ENCODE measurements at regions not wholly inside any gene's neighbourhood (a gene's known extent, or its start where the extent isn't known, plus 50 kb on each side); places are given as distances from the start of the nearest gene placed in this dataset.

DNA sequence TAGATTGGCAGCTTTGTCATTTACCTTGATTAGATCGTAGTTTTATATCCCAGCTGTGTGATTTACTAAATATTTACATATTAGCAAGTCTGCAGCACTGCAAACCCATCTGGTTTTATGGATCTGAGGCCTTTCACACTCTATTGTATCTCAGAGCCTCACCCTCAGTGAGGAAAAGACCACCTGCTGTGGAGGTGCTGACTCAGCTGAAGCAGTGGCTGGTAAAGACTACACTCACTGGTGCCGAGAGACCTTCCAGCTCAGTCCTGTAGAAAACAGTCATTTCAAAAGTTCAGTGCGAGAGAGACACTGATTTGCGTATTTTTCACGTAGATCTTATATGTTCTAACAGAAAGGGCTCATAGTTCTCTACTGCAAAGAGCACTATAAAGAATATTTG, 307.8 kb upstream of the TPM1 start:
- peaks cover 17 to 60% (median 55%) of the 10 kb centered on the region in 4 donors for H3K36me3 ChIP-seq
- H3K9me3 ChIP-seq, result no peaks in the 10 kb centered on the region
- TF ChIP-seq POLR2AphosphoS5 (IDR thresholded peaks at IDR 0.05) (no peak), EP300 (IDR thresholded peaks at IDR 0.05) (no peak), CTCF (IDR thresholded peaks at IDR 0.05) (no peak), POLR2A (IDR thresholded peaks at IDR 0.05) (no peak)
- intact Hi-C loops (cut with DNase I; ENCODE audit: low total_unique reads), result no loop called here
- H3K4me3 ChIP-seq, result no peak overlapping the region
- DNase-seq, result no peak
- no peaks in the 10 kb centered on the region for H3K4me1 ChIP-seq
- H3K27me3 ChIP-seq, result no peaks in the 10 kb centered on the region
- H3K27ac ChIP-seq, result no peak overlapping the region
- 80 to 87% (median 80%) methylated on average over 5 of the region's 5 CpGs for WGBS, 5 donors

DNA sequence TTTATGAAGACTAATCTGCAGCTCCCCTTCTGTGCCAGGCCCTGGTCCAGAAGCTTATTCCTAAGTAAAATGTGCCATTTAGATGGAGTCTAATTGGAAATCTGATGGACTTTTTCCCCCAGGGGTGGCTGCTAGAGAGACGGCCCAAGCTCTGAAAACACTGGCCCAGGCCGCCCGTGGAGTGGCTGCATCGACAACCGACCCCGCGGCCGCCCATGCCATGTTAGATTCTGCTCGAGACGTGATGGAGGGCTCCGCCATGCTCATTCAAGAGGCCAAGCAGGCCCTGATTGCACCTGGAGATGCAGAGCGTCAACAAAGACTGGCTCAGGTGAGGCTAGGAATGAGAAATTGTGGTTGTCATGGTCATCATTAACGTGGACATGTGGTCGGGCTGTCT, 305.8 kb upstream of the TPM1 start:
- TF ChIP-seq POLR2AphosphoS5 (IDR thresholded peaks at IDR 0.05) (no peak), POLR2A (IDR thresholded peaks at IDR 0.05) (no peak), EP300 (IDR thresholded peaks at IDR 0.05) (no peak), CTCF (IDR thresholded peaks at IDR 0.05) (no peak)
- Histone ChIP-seq H3K9me3 (no peaks in the 10 kb centered on the region), H3K4me1 (peaks cover 0 to 6% (median 3%) of the 10 kb centered on the region in 4 donors), H3K27me3 (no peaks in the 10 kb centered on the region), H3K36me3 (peaks cover 17 to 64% (median 63%) of the 10 kb centered on the region in 4 donors), H3K4me3 (no peak overlapping the region), H3K27ac (no peak overlapping the region)
- intact Hi-C loops (cut with DNase I; ENCODE audit: low total_unique reads), result no loop called here
- DNase-seq, result no peak
- WGBS, 5 donors, result 96% methylated on average over 13 to 14 of the region's 14 CpGs

DNA sequence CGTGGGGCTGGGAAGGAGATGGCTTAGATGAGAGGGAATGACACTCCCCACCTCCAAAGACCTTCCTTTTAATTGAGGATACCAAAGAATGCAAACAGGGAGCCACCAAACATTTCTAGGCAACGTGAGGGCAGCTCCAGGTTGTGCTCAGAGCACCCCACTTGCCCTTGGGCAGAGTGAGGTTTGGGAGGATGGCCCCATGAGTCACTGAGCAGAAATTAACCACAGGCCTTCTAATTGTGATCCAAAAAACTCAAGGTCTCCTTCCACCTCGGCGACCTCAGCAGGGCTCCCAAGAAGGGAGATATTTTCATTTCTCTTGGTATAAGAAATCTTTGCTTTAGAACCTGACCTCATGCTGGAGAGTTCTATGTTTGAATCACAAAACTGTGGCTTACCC, 305.0 kb upstream of the TPM1 start:
- H3K4me1 ChIP-seq, result peaks cover 0 to 14% (median 9%) of the 10 kb centered on the region in 4 donors
- no peaks in the 10 kb centered on the region for H3K27me3 ChIP-seq
- WGBS, 5 donors, result 87 to 93% (median 90%) methylated on average over 4 of the region's 4 CpGs

GRCh38 chr15:62739082-62739481, 303.5 kb upstream of the TPM1 start:
- Histone ChIP-seq H3K27ac (no peak overlapping the region), H3K27me3 (no peaks in the 10 kb centered on the region), H3K36me3 (peaks cover 17 to 55% (median 48%) of the 10 kb centered on the region in 4 donors), H3K4me1 (peaks cover 0 to 22% (median 14%) of the 10 kb centered on the region in 4 donors), H3K9me3 (no peaks in the 10 kb centered on the region), H3K4me3 (no peak overlapping the region)
- TF ChIP-seq POLR2A (IDR thresholded peaks at IDR 0.05), result no peak
- TF ChIP-seq POLR2AphosphoS5 (IDR thresholded peaks at IDR 0.05), result no peak
- TF ChIP-seq EP300 (IDR thresholded peaks at IDR 0.05), result no peak
- no peak for TF ChIP-seq CTCF (IDR thresholded peaks at IDR 0.05)
- intact Hi-C loops (cut with DNase I; ENCODE audit: low total_unique reads), result no loop called here
- no peak for DNase-seq
- 81 to 89% (median 85%) methylated on average over 4 of the region's 4 CpGs for WGBS, 5 donors

More for the DNA sequence above, 305.0 kb upstream of the TPM1 start:
- no peak for DNase-seq
- H3K27ac ChIP-seq, result no peak overlapping the region
- intact Hi-C loops (cut with DNase I; ENCODE audit: low total_unique reads), result no loop called here
- H3K4me3 ChIP-seq, result no peak overlapping the region
- peaks cover 17 to 59% (median 55%) of the 10 kb centered on the region in 4 donors for H3K36me3 ChIP-seq
- no peaks in the 10 kb centered on the region for H3K9me3 ChIP-seq
- TF ChIP-seq EP300 (IDR thresholded peaks at IDR 0.05) (no peak), POLR2A (IDR thresholded peaks at IDR 0.05) (no peak), CTCF (IDR thresholded peaks at IDR 0.05) (no peak), POLR2AphosphoS5 (IDR thresholded peaks at IDR 0.05) (no peak)
